ENCODE measurements at regions not wholly inside any gene's neighbourhood (a gene's known extent, or its start where the extent isn't known, plus 50 kb on each side); places are given as distances from the start of the nearest gene placed in this dataset.
"Not testable (repeated sequence)": the region's sequence is repeated elsewhere in the genome, so short reads cannot be mapped to it uniquely, and the experiment has no call there.

- DNase-seq = no peak
These were observed 68.7 kb downstream of the MEPE start for GRCh38 chr4:87901422-87901992.

GRCh38 chr4:87904639-87905160 is 70.8 kb upstream of the SPP1 start:
- no peak for DNase-seq

GRCh38 chr4:87908336-87908735 is 67.2 kb upstream of the SPP1 start:
- DNase-seq = no peak

GRCh38 chr4:87910795-87911194 is 64.7 kb upstream of the SPP1 start:
- no peak for DNase-seq

- peak; percentile 2 for DNase-seq
These were observed 64.2 kb upstream of the SPP1 start for GRCh38 chr4:87911252-87911774.

GRCh38 chr4:87912164-87913004 is 63.1 kb upstream of the SPP1 start:
- DNase-seq = no peak

- DNase-seq = no peak
These were observed 61.6 kb upstream of the SPP1 start for GRCh38 chr4:87913896-87914295.

- DNase-seq = no peak
These were observed 59.9 kb upstream of the SPP1 start for GRCh38 chr4:87915621-87916020.

GRCh38 chr4:87916626-87917025 is 58.9 kb upstream of the SPP1 start:
- DNase-seq = no peak

GRCh38 chr4:87917911-87918310 is 57.6 kb upstream of the SPP1 start:
- not testable (repeated sequence) for DNase-seq

- no peak for DNase-seq
These were observed 57.0 kb upstream of the SPP1 start for GRCh38 chr4:87918314-87919058.

- DNase-seq = not testable (repeated sequence)
These were observed 56.2 kb upstream of the SPP1 start for GRCh38 chr4:87919304-87919703.

GRCh38 chr4:87919941-87920340 is 55.6 kb upstream of the SPP1 start:
- DNase-seq = no peak

GRCh38 chr4:87920478-87920877 is 55.0 kb upstream of the SPP1 start:
- DNase-seq = no peak

- DNase-seq = not testable (repeated sequence)
These were observed 53.7 kb upstream of the SPP1 start for GRCh38 chr4:87921626-87922479.

GRCh38 chr4:87924146-87924545 is 51.4 kb upstream of the SPP1 start:
- DNase-seq = not testable (repeated sequence)

Data from NCI-H1105 treated with DMSO at 0.1 percent for 48 hours (cell line).